ENCODE measurements at regions not wholly inside any gene's neighbourhood (a gene's known extent, or its start where the extent isn't known, plus 50 kb on each side); places are given as distances from the start of the nearest gene placed in this dataset.
"Not testable (repeated sequence)": the region's sequence is repeated elsewhere in the genome, so short reads cannot be mapped to it uniquely, and the experiment has no call there.

DNA sequence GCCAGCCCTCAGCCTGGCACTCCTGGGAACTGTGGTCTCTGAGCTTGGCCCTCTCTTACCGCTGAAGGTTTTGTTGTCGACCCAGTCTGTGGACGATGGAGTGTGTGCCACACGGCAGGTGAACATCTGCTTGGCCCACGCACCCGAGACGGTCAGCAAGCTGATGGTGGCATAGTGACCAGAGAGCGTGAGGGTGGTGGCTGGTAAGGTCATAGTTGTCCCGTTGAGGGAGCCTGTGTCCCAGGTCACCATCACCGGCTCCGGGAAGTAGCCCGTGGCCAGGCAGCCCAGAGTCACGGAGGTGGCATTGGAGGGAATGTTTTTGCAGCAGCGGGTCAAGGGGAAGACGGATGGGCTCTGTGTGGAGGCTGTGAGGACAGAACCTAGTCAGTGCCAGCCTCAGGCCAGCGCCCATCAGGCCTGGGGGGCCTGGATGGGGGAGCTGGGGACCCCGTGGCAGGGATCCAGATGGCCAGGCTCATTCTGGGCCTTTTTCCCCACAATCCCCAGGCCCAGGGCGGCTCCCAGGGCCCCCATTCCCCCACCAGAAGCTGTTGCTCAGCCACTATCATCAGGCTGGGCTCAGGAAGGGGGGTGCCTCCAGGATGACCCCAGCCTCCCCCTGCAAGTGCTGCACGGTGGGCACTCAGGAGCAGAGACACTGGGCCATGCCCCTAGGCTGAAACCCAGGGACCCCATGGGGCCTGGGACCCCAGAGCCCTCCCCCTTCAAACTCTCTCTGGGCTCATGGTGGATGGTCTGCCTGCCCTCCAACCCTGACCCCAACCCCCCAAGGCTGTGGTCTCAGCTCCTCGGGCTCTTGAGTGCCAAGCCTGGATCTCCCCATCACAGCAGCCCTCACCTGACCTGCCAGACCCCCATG, 75.2 kb downstream of the TMEM121 start:
- Histone ChIP-seq H3K9me3 (ENCODE audit: control insufficient read depth, insufficient read depth, low read length) (peaks cover 46% of the 10 kb centered on the region), H3K36me3 (ENCODE audit: control insufficient read depth, insufficient read depth, low read length) (no peaks in the 10 kb centered on the region), H3K4me1 (ENCODE audit: control insufficient read depth, insufficient read depth, low read length) (no peaks in the 10 kb centered on the region), H3K27ac (ENCODE audit: low read depth, low read length) (no peak overlapping the region), H3K4me3 (ENCODE audit: low read depth, low read length) (no peak overlapping the region), H3K9ac (ENCODE audit: low read depth, low read length) (no peak overlapping the region), H3K27me3 (ENCODE audit: control insufficient read depth, insufficient read depth, low read length) (no peaks in the 10 kb centered on the region)

- Histone ChIP-seq H3K36me3 (ENCODE audit: control insufficient read depth, insufficient read depth, low read length) (no peaks in the 10 kb centered on the region), H3K27me3 (ENCODE audit: control insufficient read depth, insufficient read depth, low read length) (no peaks in the 10 kb centered on the region), H3K4me1 (ENCODE audit: control insufficient read depth, insufficient read depth, low read length) (no peaks in the 10 kb centered on the region), H3K9ac (ENCODE audit: low read depth, low read length) (no peak overlapping the region), H3K27ac (ENCODE audit: low read depth, low read length) (no peak overlapping the region), H3K9me3 (ENCODE audit: control insufficient read depth, insufficient read depth, low read length) (peaks cover 45% of the 10 kb centered on the region), H3K4me3 (ENCODE audit: low read depth, low read length) (no peak overlapping the region)
Measured at GRCh38 chr14:105602243-105602750, 75.9 kb downstream of the TMEM121 start.

DNA sequence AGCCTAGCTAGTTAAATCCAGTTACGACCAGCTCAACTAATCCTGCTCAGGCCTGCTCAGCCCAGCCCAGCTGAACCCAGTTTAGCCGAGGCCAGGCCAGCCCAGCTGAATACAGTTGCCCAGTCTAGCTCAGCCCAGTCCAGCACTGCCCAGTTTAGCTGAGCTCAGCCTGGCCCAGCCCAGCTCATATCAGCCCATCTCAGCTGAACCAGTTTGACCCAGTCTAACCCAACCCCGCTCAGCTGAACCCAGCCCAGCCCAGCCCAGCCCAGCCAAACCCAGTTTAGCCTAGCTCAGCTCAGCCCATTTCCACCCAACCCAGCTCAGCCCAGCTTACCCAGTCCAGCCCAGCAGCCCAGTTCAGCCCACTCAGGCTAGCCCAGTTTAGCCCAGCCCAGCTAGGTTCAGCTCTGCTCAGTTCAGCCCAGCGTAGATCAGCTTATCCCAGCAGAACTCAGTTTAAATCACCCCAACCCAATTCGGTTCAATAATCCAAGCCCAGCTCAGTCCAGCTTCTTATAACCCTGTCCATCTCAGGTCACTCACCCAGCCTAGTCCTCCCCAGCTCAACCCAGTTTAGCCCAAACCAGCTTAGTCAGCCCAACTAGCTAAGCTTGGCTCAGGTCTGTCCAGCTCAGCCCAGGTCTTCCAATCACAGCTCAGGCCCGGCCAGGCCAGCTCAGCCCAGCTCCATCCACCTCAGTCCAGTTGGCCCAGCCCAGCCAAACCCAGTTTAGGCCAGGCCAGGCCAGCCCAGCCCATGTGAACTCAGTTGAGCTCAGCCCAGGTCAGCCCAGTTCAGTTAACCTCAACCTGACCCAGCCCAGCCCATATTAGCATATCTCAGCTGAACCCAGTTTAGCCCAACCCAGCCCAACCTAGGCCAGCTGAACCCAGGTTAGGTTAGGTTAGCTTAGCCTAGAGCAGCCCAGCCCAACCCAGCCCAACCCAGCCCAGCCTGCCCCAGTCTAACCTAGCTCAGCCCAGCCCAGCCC, 76.7 kb downstream of the TMEM121 start:
- Histone ChIP-seq H3K4me1 (ENCODE audit: control insufficient read depth, insufficient read depth, low read length) (no peaks in the 10 kb centered on the region), H3K9ac (ENCODE audit: low read depth, low read length) (no peak overlapping the region), H3K27ac (ENCODE audit: low read depth, low read length) (no peak overlapping the region), H3K9me3 (ENCODE audit: control insufficient read depth, insufficient read depth, low read length) (peaks cover 45% of the 10 kb centered on the region), H3K4me3 (ENCODE audit: low read depth, low read length) (no peak overlapping the region), H3K36me3 (ENCODE audit: control insufficient read depth, insufficient read depth, low read length) (no peaks in the 10 kb centered on the region), H3K27me3 (ENCODE audit: control insufficient read depth, insufficient read depth, low read length) (no peaks in the 10 kb centered on the region)

- H3K9me3 ChIP-seq (ENCODE audit: control insufficient read depth, insufficient read depth, low read length): peaks cover 45% of the 10 kb centered on the region
- H3K27me3 ChIP-seq (ENCODE audit: control insufficient read depth, insufficient read depth, low read length); H3K36me3 ChIP-seq (ENCODE audit: control insufficient read depth, insufficient read depth, low read length); H3K4me3 ChIP-seq (ENCODE audit: low read depth, low read length); H3K27ac ChIP-seq (ENCODE audit: low read depth, low read length); H3K4me1 ChIP-seq (ENCODE audit: control insufficient read depth, insufficient read depth, low read length); H3K9ac ChIP-seq (ENCODE audit: low read depth, low read length): not testable (repeated sequence)
Measured at GRCh38 chr14:105604531-105605463, 78.4 kb downstream of the TMEM121 start.

DNA sequence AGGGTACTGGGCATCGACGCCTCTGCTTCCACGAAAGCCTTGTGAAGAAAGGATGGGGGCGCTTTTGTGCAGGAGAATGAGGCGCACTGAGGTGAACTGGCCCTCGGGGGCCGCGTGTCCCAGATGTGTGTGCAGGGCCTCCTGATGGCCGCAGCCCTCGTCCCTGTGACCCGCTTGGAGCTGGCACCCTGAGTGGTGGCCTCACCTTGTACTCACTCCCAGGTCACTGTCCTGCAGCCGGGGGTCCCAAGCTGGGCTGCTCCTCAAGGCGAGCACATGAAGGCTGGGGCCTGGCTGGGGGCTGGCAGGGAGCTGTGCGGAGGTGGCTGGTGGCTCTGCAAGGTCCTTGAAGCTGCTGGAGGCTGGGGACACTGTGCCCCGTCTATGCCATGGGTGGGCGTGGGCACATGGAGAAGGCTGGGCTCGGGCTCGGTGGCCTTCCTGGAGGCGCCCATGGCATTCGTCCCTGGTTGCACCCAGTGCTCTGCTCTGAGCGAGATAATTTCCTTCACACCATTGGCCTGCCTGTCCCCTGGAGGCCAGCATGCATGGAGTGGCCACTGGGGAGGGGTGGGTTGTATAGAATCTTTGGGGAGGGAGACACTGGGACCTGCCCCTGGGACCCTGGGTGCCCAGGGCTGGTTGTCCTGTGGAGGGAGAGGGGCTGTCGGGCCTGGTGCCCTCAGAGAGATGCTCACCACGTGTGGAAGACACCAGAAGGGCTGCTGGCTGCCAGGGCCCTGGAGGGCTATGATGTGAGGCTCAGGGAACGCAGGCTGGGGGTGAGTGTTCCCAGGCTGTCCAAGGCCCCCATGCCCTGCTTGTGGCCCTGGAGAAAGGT, 79.3 kb downstream of the TMEM121 start:
- no peak overlapping the region for H3K9ac ChIP-seq (ENCODE audit: low read depth, low read length)
- H3K36me3 ChIP-seq (ENCODE audit: control insufficient read depth, insufficient read depth, low read length): no peaks in the 10 kb centered on the region
- no peaks in the 10 kb centered on the region for H3K4me1 ChIP-seq (ENCODE audit: control insufficient read depth, insufficient read depth, low read length)
- no peak overlapping the region for H3K27ac ChIP-seq (ENCODE audit: low read depth, low read length)
- H3K9me3 ChIP-seq (ENCODE audit: control insufficient read depth, insufficient read depth, low read length): peaks cover 43% of the 10 kb centered on the region
- H3K27me3 ChIP-seq (ENCODE audit: control insufficient read depth, insufficient read depth, low read length): no peaks in the 10 kb centered on the region
- no peak overlapping the region for H3K4me3 ChIP-seq (ENCODE audit: low read depth, low read length)

- H3K36me3 ChIP-seq (ENCODE audit: control insufficient read depth, insufficient read depth, low read length); H3K27ac ChIP-seq (ENCODE audit: low read depth, low read length); H3K4me1 ChIP-seq (ENCODE audit: control insufficient read depth, insufficient read depth, low read length); H3K4me3 ChIP-seq (ENCODE audit: low read depth, low read length); H3K27me3 ChIP-seq (ENCODE audit: control insufficient read depth, insufficient read depth, low read length); H3K9ac ChIP-seq (ENCODE audit: low read depth, low read length): not testable (repeated sequence)
- H3K9me3 ChIP-seq (ENCODE audit: control insufficient read depth, insufficient read depth, low read length): peaks cover 36% of the 10 kb centered on the region
Measured at GRCh38 chr14:105606305-105606975, 80.1 kb downstream of the TMEM121 start.

- not testable (repeated sequence) for H3K9ac ChIP-seq (ENCODE audit: low read depth, low read length)
Measured at GRCh38 chr14:105607025-105607424, 80.6 kb downstream of the TMEM121 start.

DNA sequence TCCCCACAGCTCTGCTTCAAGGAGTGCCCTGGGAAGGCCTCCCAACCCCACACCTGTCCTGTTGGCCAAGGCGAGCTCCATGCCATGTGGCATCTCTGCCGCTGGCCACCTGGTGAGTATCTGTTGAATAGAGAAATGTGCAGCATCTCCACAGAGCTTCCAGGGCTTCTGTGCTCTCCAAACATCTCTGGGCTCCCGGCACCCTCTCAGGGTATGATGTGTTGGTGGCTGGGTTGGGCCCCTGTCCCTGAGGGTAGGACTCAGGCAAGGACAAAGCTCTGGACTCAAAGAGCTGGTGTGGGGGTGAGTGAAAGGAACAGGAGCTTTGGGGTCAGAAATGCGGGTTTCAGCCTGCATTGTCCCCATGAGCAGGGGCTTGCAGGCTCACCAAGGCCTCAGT, 88.6 kb downstream of the TMEM121 start:
- H3K9me3 ChIP-seq (ENCODE audit: control insufficient read depth, insufficient read depth, low read length): peaks cover 21% of the 10 kb centered on the region
- H3K36me3 ChIP-seq (ENCODE audit: control insufficient read depth, insufficient read depth, low read length); H3K4me3 ChIP-seq (ENCODE audit: low read depth, low read length); H3K27me3 ChIP-seq (ENCODE audit: control insufficient read depth, insufficient read depth, low read length); H3K9ac ChIP-seq (ENCODE audit: low read depth, low read length); H3K27ac ChIP-seq (ENCODE audit: low read depth, low read length); H3K4me1 ChIP-seq (ENCODE audit: control insufficient read depth, insufficient read depth, low read length): not testable (repeated sequence)

More at GRCh38 chr14:105607025-105607424, 80.6 kb downstream of the TMEM121 start:
- H3K9me3 ChIP-seq (ENCODE audit: control insufficient read depth, insufficient read depth, low read length): peaks cover 35% of the 10 kb centered on the region
- H3K36me3 ChIP-seq (ENCODE audit: control insufficient read depth, insufficient read depth, low read length); H3K27me3 ChIP-seq (ENCODE audit: control insufficient read depth, insufficient read depth, low read length); H3K27ac ChIP-seq (ENCODE audit: low read depth, low read length); H3K4me3 ChIP-seq (ENCODE audit: low read depth, low read length); H3K4me1 ChIP-seq (ENCODE audit: control insufficient read depth, insufficient read depth, low read length): not testable (repeated sequence)

GRCh38 chr14:105615986-105616801, 89.8 kb downstream of the TMEM121 start:
- H3K9me3 ChIP-seq (ENCODE audit: control insufficient read depth, insufficient read depth, low read length): peaks cover 21% of the 10 kb centered on the region
- H3K4me3 ChIP-seq (ENCODE audit: low read depth, low read length): not testable (repeated sequence)

More at GRCh38 chr14:105615986-105616801, 89.8 kb downstream of the TMEM121 start:
- H3K36me3 ChIP-seq (ENCODE audit: control insufficient read depth, insufficient read depth, low read length); H3K9ac ChIP-seq (ENCODE audit: low read depth, low read length); H3K27me3 ChIP-seq (ENCODE audit: control insufficient read depth, insufficient read depth, low read length); H3K4me1 ChIP-seq (ENCODE audit: control insufficient read depth, insufficient read depth, low read length); H3K27ac ChIP-seq (ENCODE audit: low read depth, low read length): not testable (repeated sequence)
